PC-9 (cell line): ENCODE measurements at regions not wholly inside any gene's neighbourhood (a gene's known extent, or its start where the extent isn't known, plus 50 kb on each side); places are given as distances from the start of the nearest gene placed in this dataset.

ENCODE experiments used
- BruUV-seq: library from RNA; stranded (reverse); fragments of 400-500 nt; replicated peaks from 2 replicates; lab custom pipeline; 2021; lab: Mats Ljungman, UMichigan
- CTCF ChIA-PET: fragments of 300-600 bp; sonication (Branson Sonifier 250); formaldehyde crosslinking; loops from one replicate; lab custom pipeline; 2022; ENCODE audit warnings: antibody characterized with exemption; lab: Charles Lee
- POLR2A ChIA-PET: fragments of 300-600 bp; sonication (Branson Sonifier 250); formaldehyde crosslinking; loops from one replicate; lab custom pipeline; 2022; ENCODE audit warnings: antibody characterized with exemption; ENCODE audit not compliant: unreplicated experiment; lab: Charles Lee
- DNase-seq, 2 experiments: peaks; one replicate each; pipeline versions ENCODE4 v3.0.0 to v3.0.0-alpha.2; 2015 to 2022; ENCODE audit warnings: mixed read lengths in 1 of 2
- H2AFZ ChIP-seq: fragments of 200-600 bp; sonication (generic); 2 replicates; pipeline ENCODE4 v1.8.1; 2017; ENCODE audit warnings: antibody characterized with exemption
- H3F3A ChIP-seq: fragments of 200-600 bp; sonication (generic); 2 replicates; pipeline ENCODE4 v1.8.1; 2017; ENCODE audit warnings: antibody characterized with exemption, mild to moderate bottlenecking, low read depth; ENCODE audit not compliant: insufficient read depth
- H3K27ac ChIP-seq: fragments of 200-600 bp; sonication (generic); 2 replicates; pipeline ENCODE4 v1.6.1; 2016; ENCODE audit warnings: mixed run types
- H3K27me3 ChIP-seq: fragments of 200-600 bp; sonication (generic); 2 replicates; pipeline ENCODE4 v1.6.1; 2016; ENCODE audit warnings: low read depth, mixed run types; ENCODE audit not compliant: insufficient read depth
- H3K36me3 ChIP-seq: fragments of 200-600 bp; sonication (generic); 2 replicates; pipeline ENCODE4 v1.6.1; 2016; ENCODE audit warnings: low read depth, mixed run types
- H3K4me1 ChIP-seq: fragments of 200-600 bp; sonication (generic); replicated peaks from 2 replicates; pipeline ENCODE4 v1.6.1; 2016; ENCODE audit warnings: mixed run types; ENCODE audit not compliant: insufficient read depth
- H3K4me2 ChIP-seq: fragments of 200-600 bp; sonication (generic); 2 replicates; pipeline ENCODE4 v1.6.1; 2017; ENCODE audit warnings: mixed run types
- H3K4me3 ChIP-seq: fragments of 200-600 bp; sonication (generic); 2 replicates; pipeline ENCODE4 v1.6.1; 2016; ENCODE audit warnings: mixed run types
- H3K79me2 ChIP-seq: fragments of 200-600 bp; sonication (generic); 2 replicates; pipeline ENCODE4 v1.6.1; 2017; ENCODE audit warnings: low read depth, mixed run types
- H3K9me2 ChIP-seq: fragments of 200-600 bp; sonication (generic); 2 replicates; pipeline ENCODE4 v1.8.1; 2017; ENCODE audit warnings: mild to moderate bottlenecking; ENCODE audit not compliant: insufficient read depth
- H3K9me3 ChIP-seq: fragments of 200-600 bp; sonication (generic); 2 replicates; pipeline ENCODE4 v1.8.1; 2016; ENCODE audit warnings: low read depth; ENCODE audit not compliant: insufficient read depth
- H4K20me1 ChIP-seq: fragments of 200-600 bp; sonication (generic); 2 replicates; pipeline ENCODE4 v1.8.1; 2017; ENCODE audit not compliant: insufficient read depth
- EZH2 ChIP-seq: fragments of 200-600 bp; sonication (generic); IDR thresholded peaks from 2 replicates; pipeline ENCODE4 v1.8.0; 2017; ENCODE audit warnings: antibody characterized with exemption, low read depth
- intact Hi-C: fragments of 100-400 bp; cut with micrococcal nuclease; formaldehyde crosslinking; loops from one replicate; pipeline ENCODE4 v1.10.0; 2022; ENCODE audit not compliant: unreplicated experiment
- TF ChIP-seq, protein P1 (sequence below): fragments of 200-600 bp; sonication (generic); conservative IDR thresholded peaks from 2 replicates; pipeline ENCODE4 v1.6.1; 2017; ENCODE audit warnings: mixed run types, antibody characterized with exemption, mild to moderate bottlenecking, moderate library complexity

DNA sequence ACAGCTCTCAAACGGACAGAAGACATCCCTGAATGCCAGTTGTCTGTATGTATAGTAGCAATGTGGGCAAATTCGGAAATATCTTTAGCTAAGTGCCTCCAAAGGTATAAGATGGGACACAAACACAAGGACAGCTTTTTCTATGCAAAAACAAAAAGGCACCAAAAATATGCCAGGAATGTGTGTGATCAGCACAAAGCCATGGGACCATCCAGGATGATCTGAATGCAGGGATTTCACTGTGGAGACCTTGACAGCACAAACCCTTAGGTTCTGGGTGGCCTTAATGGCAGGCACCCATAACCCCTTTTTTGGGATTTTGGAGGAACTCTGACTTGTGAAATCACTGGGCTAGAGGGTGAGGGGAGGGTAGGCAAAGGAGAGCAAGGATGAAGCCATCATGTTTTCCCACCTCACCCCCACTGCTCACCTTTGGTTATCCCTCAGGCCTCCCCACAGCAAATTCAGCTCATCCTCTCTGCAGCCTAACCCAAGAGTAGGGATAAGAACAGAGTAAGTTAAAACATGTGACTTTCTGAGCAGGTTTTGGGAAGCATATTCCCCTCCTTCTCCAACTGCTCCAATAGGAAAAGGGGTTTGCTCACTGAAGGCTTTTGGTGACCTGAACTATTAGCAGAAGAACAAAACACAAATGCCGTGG, 154.6 kb downstream of the SNX19 start:
- ChIA-PET POLR2A (no interaction called here), CTCF (no interaction called here)
- intact Hi-C loops: no loop called here
- no peaks in the 10 kb centered on the region for H3K4me1 ChIP-seq
- no peaks in the 10 kb centered on the region for H3K27me3 ChIP-seq
- no peak overlapping the region for H2AFZ ChIP-seq
- no peaks in the 10 kb centered on the region for H4K20me1 ChIP-seq
- no peaks in the 10 kb centered on the region for H3F3A ChIP-seq
- no peaks in the 10 kb centered on the region for H3K36me3 ChIP-seq
- peak in 1 of 2 experiments; percentile 22 for DNase-seq
- H3K9me3 ChIP-seq: no peaks in the 10 kb centered on the region
- no TSS peak for BruUV-seq
- TF ChIP-seq EZH2: no peak
- TF ChIP-seq, protein P1, sequence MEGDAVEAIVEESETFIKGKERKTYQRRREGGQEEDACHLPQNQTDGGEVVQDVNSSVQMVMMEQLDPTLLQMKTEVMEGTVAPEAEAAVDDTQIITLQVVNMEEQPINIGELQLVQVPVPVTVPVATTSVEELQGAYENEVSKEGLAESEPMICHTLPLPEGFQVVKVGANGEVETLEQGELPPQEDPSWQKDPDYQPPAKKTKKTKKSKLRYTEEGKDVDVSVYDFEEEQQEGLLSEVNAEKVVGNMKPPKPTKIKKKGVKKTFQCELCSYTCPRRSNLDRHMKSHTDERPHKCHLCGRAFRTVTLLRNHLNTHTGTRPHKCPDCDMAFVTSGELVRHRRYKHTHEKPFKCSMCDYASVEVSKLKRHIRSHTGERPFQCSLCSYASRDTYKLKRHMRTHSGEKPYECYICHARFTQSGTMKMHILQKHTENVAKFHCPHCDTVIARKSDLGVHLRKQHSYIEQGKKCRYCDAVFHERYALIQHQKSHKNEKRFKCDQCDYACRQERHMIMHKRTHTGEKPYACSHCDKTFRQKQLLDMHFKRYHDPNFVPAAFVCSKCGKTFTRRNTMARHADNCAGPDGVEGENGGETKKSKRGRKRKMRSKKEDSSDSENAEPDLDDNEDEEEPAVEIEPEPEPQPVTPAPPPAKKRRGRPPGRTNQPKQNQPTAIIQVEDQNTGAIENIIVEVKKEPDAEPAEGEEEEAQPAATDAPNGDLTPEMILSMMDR: no peak
- H3K79me2 ChIP-seq: no peaks in the 10 kb centered on the region
- H3K27ac ChIP-seq: no peak overlapping the region
- H3K4me3 ChIP-seq: no peak overlapping the region
- no peak overlapping the region for H3K4me2 ChIP-seq
- no peaks in the 10 kb centered on the region for H3K9me2 ChIP-seq

DNA sequence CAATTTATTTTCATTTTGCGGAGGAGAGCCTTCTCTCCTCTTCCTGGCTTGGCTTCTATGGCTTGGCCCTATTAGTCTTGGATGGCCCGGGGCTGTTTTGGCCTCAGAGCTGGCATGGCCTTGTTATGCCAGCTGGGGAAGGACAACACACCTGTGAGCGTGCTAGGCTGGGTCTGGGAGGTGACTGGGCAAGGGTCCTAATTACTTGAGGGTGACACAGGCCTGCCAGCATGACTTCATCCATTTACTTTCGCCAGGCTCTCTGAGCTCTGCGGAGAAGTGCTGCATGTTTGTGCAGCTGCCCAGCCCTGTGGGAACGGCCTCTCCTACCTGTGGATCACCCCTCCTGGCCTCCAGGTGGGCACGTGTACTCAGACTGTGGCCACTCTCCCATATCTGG, 153.6 kb downstream of the SNX19 start:
- DNase-seq: peak; percentile 27 to 31
- Histone ChIP-seq H3K4me3 (no peak overlapping the region), H3K27me3 (no peaks in the 10 kb centered on the region), H3K27ac (no peak overlapping the region), H3F3A (no peaks in the 10 kb centered on the region), H3K79me2 (no peaks in the 10 kb centered on the region), H3K9me3 (no peaks in the 10 kb centered on the region), H3K4me2 (no peak overlapping the region), H3K36me3 (no peaks in the 10 kb centered on the region), H2AFZ (no peak overlapping the region), H3K9me2 (no peaks in the 10 kb centered on the region), H3K4me1 (no peaks in the 10 kb centered on the region), H4K20me1 (no peaks in the 10 kb centered on the region)
- no TSS peak for BruUV-seq
- CTCF ChIA-PET: no interaction called here
- POLR2A ChIA-PET: no interaction called here
- TF ChIP-seq, protein P1: no peak
- no peak for TF ChIP-seq EZH2
- intact Hi-C loops: no loop called here

DNA sequence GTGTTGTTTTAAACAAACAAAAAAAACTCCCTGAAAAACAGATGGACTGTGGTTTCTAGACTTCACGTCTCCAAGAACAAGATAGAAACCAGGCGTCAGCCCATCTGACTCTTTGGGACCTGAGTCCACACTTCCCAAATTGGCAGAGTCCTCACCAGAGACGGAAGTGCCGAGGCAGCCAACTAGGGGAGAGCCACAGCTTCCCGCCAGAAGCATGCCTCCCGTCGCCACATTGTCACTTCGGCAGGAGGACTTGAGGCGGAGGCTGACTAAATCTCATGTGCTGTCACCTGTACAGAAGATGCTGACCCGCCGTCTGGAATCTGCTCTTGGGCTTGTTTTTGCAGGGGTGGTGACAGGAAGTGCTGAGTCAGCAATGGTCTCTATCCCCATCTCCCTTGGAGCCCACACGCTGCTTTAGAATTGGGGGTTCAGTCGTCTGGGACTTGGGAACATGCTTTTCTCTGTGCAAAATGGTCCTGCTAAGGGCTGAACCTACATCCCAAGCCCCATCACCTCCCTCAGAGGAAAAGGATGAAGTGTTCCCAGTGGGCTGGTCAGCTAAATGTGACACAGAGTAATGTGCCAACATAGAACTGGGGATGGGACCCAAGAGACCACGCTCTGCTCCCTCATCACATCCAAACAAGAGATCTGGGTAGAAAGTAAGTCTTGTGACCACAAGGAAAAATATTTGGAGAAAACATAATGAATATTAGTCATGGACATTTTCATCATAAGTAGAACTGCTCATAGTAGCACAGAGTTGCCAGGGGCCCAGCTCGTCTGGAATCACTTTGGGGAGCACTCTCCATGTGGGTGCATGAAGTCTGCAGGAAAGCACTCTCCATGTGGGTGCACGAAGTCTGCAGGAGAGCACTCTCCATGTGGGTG, 152.9 kb downstream of the SNX19 start:
- H3K4me3 ChIP-seq: no peak overlapping the region
- H3K27ac ChIP-seq: no peak overlapping the region
- H3K9me2 ChIP-seq: no peaks in the 10 kb centered on the region
- H3K79me2 ChIP-seq: no peaks in the 10 kb centered on the region
- no peaks in the 10 kb centered on the region for H4K20me1 ChIP-seq
- BruUV-seq: no TSS peak
- H2AFZ ChIP-seq: no peak overlapping the region
- H3K4me1 ChIP-seq: no peaks in the 10 kb centered on the region
- H3K4me2 ChIP-seq: no peak overlapping the region
- no peaks in the 10 kb centered on the region for H3F3A ChIP-seq
- H3K27me3 ChIP-seq: no peaks in the 10 kb centered on the region
- ChIA-PET POLR2A (no interaction called here), CTCF (no interaction called here)
- intact Hi-C loops: no loop called here
- DNase-seq: peak in 1 of 2 experiments; percentile 26
- TF ChIP-seq, protein P1: no peak
- TF ChIP-seq EZH2: no peak
- no peaks in the 10 kb centered on the region for H3K9me3 ChIP-seq
- no peaks in the 10 kb centered on the region for H3K36me3 ChIP-seq
